Suprapubic skin (tissue), 4 donors: ENCODE measurements at regions not wholly inside any gene's neighbourhood (a gene's known extent, or its start where the extent isn't known, plus 50 kb on each side); places are given as distances from the start of the nearest gene placed in this dataset.

Experiments used
- DNase-seq, 2 donors: peaks; one replicate each; pipeline ENCODE4 v3.0.0-alpha.2; 2019; ENCODE audit warnings: low spot score in 2 of 2
- H3K27ac ChIP-seq: fragments of 200-600 bp; sonication (generic); one replicate; pipeline ENCODE4 v1.5.1; 2019
- H3K27me3 ChIP-seq: fragments of 200-600 bp; sonication (generic); one replicate; pipeline ENCODE4 v1.5.1; 2019
- H3K36me3 ChIP-seq: fragments of 200-600 bp; sonication (generic); one replicate; pipeline ENCODE4 v1.5.1; 2019
- H3K4me1 ChIP-seq: fragments of 200-600 bp; sonication (generic); one replicate; pipeline ENCODE4 v1.5.1; 2019
- H3K4me3 ChIP-seq: fragments of 200-600 bp; sonication (generic); one replicate; pipeline ENCODE4 v1.5.1; 2019; ENCODE audit warnings: mild to moderate bottlenecking
- H3K9me3 ChIP-seq: fragments of 200-600 bp; sonication (generic); one replicate; pipeline ENCODE4 v1.5.1; 2019
- CTCF ChIP-seq, 2 donors: fragments of 200-600 bp in 1 of 2; fragments of 450-650 bp in 1 of 2; sonication (generic) in 1 of 2; IDR thresholded peaks; one replicate each; pipeline ENCODE4 v1.5.1; 2016 to 2019; ENCODE audit warnings: antibody characterized with exemption in 2 of 2, mild to moderate bottlenecking in 1 of 2, moderate library complexity in 1 of 2
- EP300 ChIP-seq: sonication (generic); formaldehyde crosslinking; IDR thresholded peaks from one replicate; pipeline ENCODE4 v1.6.1; 2017; ENCODE audit warnings: antibody characterized with exemption
- POLR2A ChIP-seq, 2 donors: fragments of 450-650 bp; IDR thresholded peaks; one replicate each; pipeline ENCODE4 v1.6.1; 2017; ENCODE audit warnings: antibody characterized with exemption in 2 of 2, mild to moderate bottlenecking in 2 of 2, moderate library complexity in 2 of 2
- POLR2AphosphoS5 ChIP-seq, 3 donors: sonication (generic); formaldehyde crosslinking; IDR thresholded peaks; one replicate each; pipeline ENCODE4 v1.6.1; 2017; ENCODE audit warnings: antibody characterized with exemption in 3 of 3
- WGBS: methylation state at CpG from one replicate; pipeline ENCODE4 v1.1.5; 2018; 5-methylcytosine and 5-hydroxymethylcytosine counted together

- no peak for DNase-seq
- Histone ChIP-seq H3K27me3 (no peaks in the 10 kb centered on the region), H3K27ac (no peak overlapping the region), H3K4me3 (no peak overlapping the region), H3K36me3 (no peaks in the 10 kb centered on the region), H3K4me1 (peaks cover 14% of the 10 kb centered on the region), H3K9me3 (no peaks in the 10 kb centered on the region)
- 57% methylated on average over 3 of the region's 3 CpGs for WGBS
- TF ChIP-seq EP300 (no peak), POLR2AphosphoS5 (IDR thresholded peaks at IDR 0.05) (no peak), CTCF (IDR thresholded peaks at IDR 0.05) (no peak), POLR2A (IDR thresholded peaks at IDR 0.05) (no peak)
Observed at GRCh38 chr7:148481147-148481526, 109.4 kb upstream of the C7orf33 start.

GRCh38 chr7:148481971-148482626 lies 108.5 kb upstream of the C7orf33 start:
- Histone ChIP-seq H3K36me3 (no peaks in the 10 kb centered on the region), H3K27ac (no peak overlapping the region), H3K9me3 (no peaks in the 10 kb centered on the region), H3K4me3 (no peak overlapping the region), H3K27me3 (no peaks in the 10 kb centered on the region), H3K4me1 (peaks cover 14% of the 10 kb centered on the region)
- TF ChIP-seq EP300 = no peak
- WGBS = 39% methylated on average over 19 of the region's 19 CpGs
- DNase-seq = peak in 1 of 2 donors; percentile 78

GRCh38 chr7:148483515-148484308 lies 106.9 kb upstream of the C7orf33 start:
- H3K27me3 ChIP-seq = no peaks in the 10 kb centered on the region
- TF ChIP-seq POLR2AphosphoS5 (IDR thresholded peaks at IDR 0.05) (no peak), POLR2A (IDR thresholded peaks at IDR 0.05) (no peak), CTCF (IDR thresholded peaks at IDR 0.05) (no peak), EP300 (no peak)
- H3K9me3 ChIP-seq = no peaks in the 10 kb centered on the region
- H3K36me3 ChIP-seq = no peaks in the 10 kb centered on the region
- H3K4me3 ChIP-seq = no peak overlapping the region
- no peak overlapping the region for H3K27ac ChIP-seq
- peaks cover 14% of the 10 kb centered on the region for H3K4me1 ChIP-seq
- WGBS = 71% methylated on average over 16 of the region's 17 CpGs
- peak in 1 of 2 donors; percentile 59 for DNase-seq

GRCh38 chr7:148484486-148484885 lies 106.1 kb upstream of the C7orf33 start:
- Histone ChIP-seq H3K27ac (no peak overlapping the region), H3K9me3 (no peaks in the 10 kb centered on the region), H3K4me1 (peaks cover 14% of the 10 kb centered on the region), H3K27me3 (no peaks in the 10 kb centered on the region), H3K4me3 (no peak overlapping the region), H3K36me3 (no peaks in the 10 kb centered on the region)
- no peak for DNase-seq
- 92% methylated on average over 3 of the region's 3 CpGs for WGBS
- no peak for TF ChIP-seq POLR2A (IDR thresholded peaks at IDR 0.05)
- TF ChIP-seq CTCF (IDR thresholded peaks at IDR 0.05) = no peak
- no peak for TF ChIP-seq POLR2AphosphoS5 (IDR thresholded peaks at IDR 0.05)
- no peak for TF ChIP-seq EP300

- Histone ChIP-seq H3K4me3 (no peak overlapping the region), H3K36me3 (no peaks in the 10 kb centered on the region), H3K9me3 (no peaks in the 10 kb centered on the region), H3K27me3 (peaks cover 7% of the 10 kb centered on the region), H3K27ac (no peak overlapping the region), H3K4me1 (peaks cover 14% of the 10 kb centered on the region)
- DNase-seq = no peak
- 30% methylated on average over 3 of the region's 3 CpGs for WGBS
- no peak for TF ChIP-seq POLR2AphosphoS5 (IDR thresholded peaks at IDR 0.05)
- TF ChIP-seq CTCF (IDR thresholded peaks at IDR 0.05) = no peak
- no peak for TF ChIP-seq EP300
- TF ChIP-seq POLR2A (IDR thresholded peaks at IDR 0.05) = no peak
Observed at GRCh38 chr7:148485618-148486017, 104.9 kb upstream of the C7orf33 start.
